ENCODE measurements at regions not wholly inside any gene's neighbourhood (a gene's known extent, or its start where the extent isn't known, plus 50 kb on each side); places are given as distances from the start of the nearest gene placed in this dataset.
A peak's percentile ranks its signal among the peaks of the same experiment; 100 is the strongest.

- H3K4me3 ChIP-seq = no peak overlapping the region
- H3K4me1 ChIP-seq = peaks cover 0 to 67% (median 28%) of the 10 kb centered on the region in 4 donors
- H3K9me3 ChIP-seq = no peaks in the 10 kb centered on the region
- TF ChIP-seq POLR2A (IDR thresholded peaks at IDR 0.05) (no peak), CTCF (IDR thresholded peaks at IDR 0.05) (no peak), EP300 (IDR thresholded peaks at IDR 0.05) (no peak)
- no peaks in the 10 kb centered on the region for H3K36me3 ChIP-seq
- peak overlapping the region in 1 of 4 donors; percentile 19 for H3K27ac ChIP-seq
- 88 to 91% methylated on average over 4 of the region's 4 CpGs for WGBS, 2 donors
- no peaks in the 10 kb centered on the region for H3K27me3 ChIP-seq
- no peak for DNase-seq (ENCODE audit: low spot score in 2 of 2)
These were observed 50.0 kb downstream of the PIK3C2A start for GRCh38 chr11:17157761-17158160.

GRCh38 chr11:17156283-17156682, 51.5 kb downstream of the PIK3C2A start:
- H3K9me3 ChIP-seq = no peaks in the 10 kb centered on the region
- no peak for TF ChIP-seq EP300 (IDR thresholded peaks at IDR 0.05)
- TF ChIP-seq POLR2A (IDR thresholded peaks at IDR 0.05) = no peak
- no peak for TF ChIP-seq CTCF (IDR thresholded peaks at IDR 0.05)
- 89 to 98% methylated on average over 2 of the region's 2 CpGs for WGBS, 2 donors
- no peak overlapping the region for H3K27ac ChIP-seq
- H3K27me3 ChIP-seq = no peaks in the 10 kb centered on the region
- no peaks in the 10 kb centered on the region for H3K36me3 ChIP-seq
- no peak overlapping the region for H3K4me3 ChIP-seq
- H3K4me1 ChIP-seq = peaks cover 0 to 64% (median 15%) of the 10 kb centered on the region in 4 donors
- no peak for DNase-seq (ENCODE audit: low spot score in 2 of 2)

- peak overlapping the region in 2 of 4 donors; percentile 24 to 40 for H3K27ac ChIP-seq
- 86 to 92% methylated on average over 1 of the region's 1 CpG for WGBS, 2 donors
- no peaks in the 10 kb centered on the region for H3K27me3 ChIP-seq
- no peak for DNase-seq (ENCODE audit: low spot score in 2 of 2)
- H3K9me3 ChIP-seq = no peaks in the 10 kb centered on the region
- TF ChIP-seq EP300 (IDR thresholded peaks at IDR 0.05) (no peak), CTCF (IDR thresholded peaks at IDR 0.05) (no peak), POLR2A (IDR thresholded peaks at IDR 0.05) (no peak)
- no peak overlapping the region for H3K4me3 ChIP-seq
- peaks cover 0 to 62% (median 14%) of the 10 kb centered on the region in 4 donors for H3K4me1 ChIP-seq
- H3K36me3 ChIP-seq = no peaks in the 10 kb centered on the region
These were observed 53.2 kb downstream of the PIK3C2A start for GRCh38 chr11:17154409-17155159.

GRCh38 chr11:17153757-17154156, 54.0 kb downstream of the PIK3C2A start:
- Histone ChIP-seq H3K36me3 (no peaks in the 10 kb centered on the region), H3K4me1 (peaks cover 0 to 62% (median 10%) of the 10 kb centered on the region in 4 donors), H3K27ac (peak overlapping the region in 1 of 4 donors; percentile 24), H3K4me3 (no peak overlapping the region), H3K9me3 (no peaks in the 10 kb centered on the region), H3K27me3 (no peaks in the 10 kb centered on the region)
- TF ChIP-seq CTCF (IDR thresholded peaks at IDR 0.05) = no peak
- TF ChIP-seq POLR2A (IDR thresholded peaks at IDR 0.05) = no peak
- no peak for TF ChIP-seq EP300 (IDR thresholded peaks at IDR 0.05)
- no peak for DNase-seq (ENCODE audit: low spot score in 2 of 2)
- 75 to 80% methylated on average over 2 of the region's 2 CpGs for WGBS, 2 donors

GRCh38 chr11:17152306-17152705, 55.5 kb downstream of the PIK3C2A start:
- Histone ChIP-seq H3K9me3 (no peaks in the 10 kb centered on the region), H3K36me3 (no peaks in the 10 kb centered on the region), H3K4me3 (no peak overlapping the region), H3K4me1 (peaks cover 0 to 62% (median 10%) of the 10 kb centered on the region in 4 donors), H3K27ac (no peak overlapping the region), H3K27me3 (no peaks in the 10 kb centered on the region)
- DNase-seq (ENCODE audit: low spot score in 2 of 2) = no peak
- WGBS, 2 donors = 94 to 98% methylated on average over 1 of the region's 1 CpG
- no peak for TF ChIP-seq EP300 (IDR thresholded peaks at IDR 0.05)
- no peak for TF ChIP-seq CTCF (IDR thresholded peaks at IDR 0.05)
- TF ChIP-seq POLR2A (IDR thresholded peaks at IDR 0.05) = no peak

Data from tibial nerve (tissue), 4 donors.